Stimulated activated naive B cell treated with anti-CD40 and anti-IgM and Interleukin-4, amounts not matched to agents 10 μg/mL and 1 μg/mL and 100 μg/mL, for 72 hours (primary cell): ENCODE measurements at regions not wholly inside any gene's neighbourhood (a gene's known extent, or its start where the extent isn't known, plus 50 kb on each side); places are given as distances from the start of the nearest gene placed in this dataset.

Experiments used
- ATAC-seq, 2 donors: fragments of 150-1000 bp; cut with Tn5 transposase; replicated peaks; 2 replicates each; pipeline ENCODE4 v1.10.0; 2021; ENCODE audit warnings: moderate library complexity in 1 of 2
- DNase-seq: peaks from one replicate; pipeline ENCODE4 v3.0.0; 2021
- H3K27ac Mint-ChIP-seq: one replicate; pipeline ENCODE4 v1.8.0; 2022; ENCODE audit warnings: mild to moderate bottlenecking, mixed read lengths
- H3K27me3 Mint-ChIP-seq, 2 donors: one replicate each; pipeline ENCODE4 v1.8.0; 2022; ENCODE audit warnings: mixed read lengths in 2 of 2
- H3K36me3 Mint-ChIP-seq, 2 donors: one replicate each; pipeline ENCODE4 v1.8.0; 2022; ENCODE audit warnings: mixed read lengths in 2 of 2, mild to moderate bottlenecking in 1 of 2
- H3K4me1 Mint-ChIP-seq, 2 donors: one replicate each; pipeline ENCODE4 v1.8.0; 2022; ENCODE audit warnings: mixed read lengths in 2 of 2, mild to moderate bottlenecking in 1 of 2
- H3K4me3 Mint-ChIP-seq, 2 donors: one replicate each; pipeline ENCODE4 v1.8.0; 2022; ENCODE audit warnings: mild to moderate bottlenecking in 2 of 2, mixed read lengths in 2 of 2, moderate library complexity in 1 of 2
- H3K9me3 Mint-ChIP-seq, 2 donors: one replicate each; pipeline ENCODE4 v1.8.0; 2022; ENCODE audit warnings: mixed read lengths in 2 of 2, mild to moderate bottlenecking in 1 of 2

DNA sequence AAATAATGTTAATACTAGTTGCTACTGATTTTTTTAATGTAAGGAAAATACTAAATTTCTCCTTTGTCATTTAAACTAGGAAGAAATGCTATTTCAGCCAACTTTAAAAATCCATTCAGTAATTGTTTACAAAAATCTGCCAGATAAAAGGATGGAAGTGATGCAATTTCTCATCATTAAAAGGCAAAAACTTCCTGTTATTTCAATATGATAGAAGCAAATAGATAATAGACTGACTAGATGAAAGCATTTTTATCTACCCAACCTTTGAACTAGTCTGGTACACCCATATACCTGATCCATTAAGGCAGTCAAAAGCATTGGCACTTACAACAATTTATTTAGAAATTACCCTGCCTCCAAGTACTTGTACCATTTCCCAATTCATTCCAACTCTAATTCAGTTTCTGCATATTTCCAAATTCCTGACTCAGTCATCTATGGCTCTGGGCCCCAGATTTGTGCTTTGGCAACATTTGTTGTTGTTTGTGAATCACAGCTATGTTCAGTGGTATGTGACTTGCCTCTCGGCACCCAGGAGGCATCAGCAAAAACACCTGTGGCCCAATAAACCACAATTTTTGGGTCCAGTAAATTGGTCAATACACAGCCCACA, 482.6 kb upstream of the SEMA3A start:
- Mint-ChIP-seq H3K27ac (no peak overlapping the region), H3K27me3 (no peaks in the 10 kb centered on the region), H3K9me3 (no peaks in the 10 kb centered on the region), H3K36me3 (no peaks in the 10 kb centered on the region), H3K4me1 (no peaks in the 10 kb centered on the region), H3K4me3 (no peak overlapping the region)
- ATAC-seq (no peak), DNase-seq (no peak)

DNA sequence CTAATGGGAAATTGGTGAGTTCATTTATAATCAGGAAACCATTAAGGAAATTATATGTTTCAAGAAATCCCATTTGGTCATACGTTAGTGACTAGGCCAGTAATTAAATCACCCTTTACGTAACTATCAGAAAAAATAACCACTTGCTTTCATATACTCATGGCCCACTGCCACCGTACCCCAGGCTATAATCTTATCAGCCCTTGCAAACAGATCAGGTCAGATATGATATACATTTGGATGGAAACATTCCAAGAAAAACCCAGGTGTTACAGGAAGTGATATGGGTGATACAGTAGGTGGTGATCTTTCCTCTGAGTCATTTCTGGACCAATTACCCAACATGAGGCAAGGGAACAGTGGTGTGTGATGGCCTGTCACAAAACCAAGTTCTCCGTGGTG, 481.0 kb upstream of the SEMA3A start:
- Mint-ChIP-seq H3K36me3 (no peaks in the 10 kb centered on the region), H3K4me1 (no peaks in the 10 kb centered on the region), H3K9me3 (no peaks in the 10 kb centered on the region), H3K27me3 (no peaks in the 10 kb centered on the region), H3K27ac (no peak overlapping the region), H3K4me3 (no peak overlapping the region)
- DNase-seq = no peak
- no peak for ATAC-seq

DNA sequence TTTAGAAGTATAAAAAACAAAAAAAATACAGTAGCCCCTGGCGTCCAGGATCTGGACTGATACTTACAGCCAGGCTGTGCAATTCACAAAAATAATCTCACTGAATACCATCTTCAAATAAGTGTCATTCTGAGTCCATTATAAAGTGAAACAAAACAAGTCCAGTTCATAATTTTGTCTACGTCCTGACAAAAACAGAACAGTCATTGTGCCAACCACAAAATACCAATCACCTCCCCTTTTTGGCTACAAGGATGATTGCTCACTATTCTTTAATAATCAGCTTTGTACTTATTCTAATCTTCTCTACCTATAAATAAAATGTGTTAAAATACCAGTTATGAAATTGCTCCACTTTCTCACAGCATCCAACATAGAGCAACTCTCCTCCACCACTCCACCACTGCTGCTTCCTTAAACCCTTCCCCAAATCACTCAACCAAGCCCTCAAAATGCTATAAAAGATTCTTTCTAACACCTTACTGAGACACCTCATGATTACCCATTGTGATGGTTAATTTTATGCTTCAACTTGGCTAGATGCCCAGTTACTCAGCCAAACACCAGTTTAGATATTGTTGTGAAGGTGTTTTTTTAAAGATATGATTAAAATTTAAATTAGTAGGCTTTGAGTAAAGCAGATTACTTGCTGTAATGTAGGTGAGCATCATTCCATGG, 479.8 kb upstream of the SEMA3A start:
- DNase-seq = no peak

GRCh38 chr7:84669177-84669732, 474.7 kb upstream of the SEMA3A start:
- H3K4me3 Mint-ChIP-seq = no peak overlapping the region
- no peaks in the 10 kb centered on the region for H3K9me3 Mint-ChIP-seq
- H3K27me3 Mint-ChIP-seq = no peaks in the 10 kb centered on the region
- ATAC-seq = no peak
- DNase-seq = no peak
- H3K4me1 Mint-ChIP-seq = no peaks in the 10 kb centered on the region
- no peaks in the 10 kb centered on the region for H3K36me3 Mint-ChIP-seq
- H3K27ac Mint-ChIP-seq = no peak overlapping the region

More for the DNA sequence above, 479.8 kb upstream of the SEMA3A start:
- Mint-ChIP-seq H3K4me1 (no peaks in the 10 kb centered on the region), H3K4me3 (no peak overlapping the region), H3K27ac (no peak overlapping the region), H3K9me3 (no peaks in the 10 kb centered on the region), H3K27me3 (no peaks in the 10 kb centered on the region), H3K36me3 (no peaks in the 10 kb centered on the region)
- no peak for ATAC-seq

GRCh38 chr7:84668116-84668515, 473.5 kb upstream of the SEMA3A start:
- Mint-ChIP-seq H3K36me3 (no peaks in the 10 kb centered on the region), H3K27ac (no peak overlapping the region), H3K27me3 (no peaks in the 10 kb centered on the region), H3K4me3 (no peak overlapping the region), H3K4me1 (no peaks in the 10 kb centered on the region), H3K9me3 (no peaks in the 10 kb centered on the region)
- no peak for ATAC-seq
- DNase-seq = no peak

DNA sequence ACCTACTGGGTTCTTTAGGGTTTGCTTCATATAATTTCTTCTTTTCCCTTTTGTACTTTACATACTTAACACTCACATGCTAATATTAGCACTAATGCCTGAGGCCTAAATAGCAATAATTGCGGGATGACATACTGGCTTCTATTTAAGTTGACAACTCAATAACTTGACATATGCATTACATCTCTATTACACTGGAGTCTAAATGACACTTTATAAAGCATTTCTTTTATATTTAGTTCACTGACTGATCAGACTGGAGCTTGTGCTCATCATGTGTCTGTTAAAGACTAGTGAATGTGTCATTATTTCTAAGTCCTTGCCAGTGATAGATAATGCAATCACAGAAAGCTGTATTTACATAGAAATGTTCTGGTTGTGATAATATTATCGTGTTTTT, 472.1 kb upstream of the SEMA3A start:
- no peaks in the 10 kb centered on the region for H3K4me1 Mint-ChIP-seq
- ATAC-seq (no peak), DNase-seq (no peak)
- no peak overlapping the region for H3K4me3 Mint-ChIP-seq
- H3K9me3 Mint-ChIP-seq = no peaks in the 10 kb centered on the region
- H3K27ac Mint-ChIP-seq = no peak overlapping the region
- no peaks in the 10 kb centered on the region for H3K27me3 Mint-ChIP-seq
- H3K36me3 Mint-ChIP-seq = no peaks in the 10 kb centered on the region

GRCh38 chr7:84665339-84665738, 470.8 kb upstream of the SEMA3A start:
- no peak for ATAC-seq
- Mint-ChIP-seq H3K27ac (no peak overlapping the region), H3K9me3 (no peaks in the 10 kb centered on the region), H3K36me3 (no peaks in the 10 kb centered on the region), H3K4me3 (no peak overlapping the region), H3K4me1 (no peaks in the 10 kb centered on the region), H3K27me3 (no peaks in the 10 kb centered on the region)
- DNase-seq = no peak

- H3K27ac Mint-ChIP-seq = no peak overlapping the region
- H3K4me1 Mint-ChIP-seq = no peaks in the 10 kb centered on the region
- no peaks in the 10 kb centered on the region for H3K27me3 Mint-ChIP-seq
- no peak overlapping the region for H3K4me3 Mint-ChIP-seq
- DNase-seq = no peak
- H3K36me3 Mint-ChIP-seq = no peaks in the 10 kb centered on the region
- no peaks in the 10 kb centered on the region for H3K9me3 Mint-ChIP-seq
- no peak for ATAC-seq
These were observed 470.0 kb upstream of the SEMA3A start for GRCh38 chr7:84664626-84665025.

- Mint-ChIP-seq H3K27me3 (no peaks in the 10 kb centered on the region), H3K27ac (no peak overlapping the region), H3K36me3 (no peaks in the 10 kb centered on the region), H3K4me3 (no peak overlapping the region), H3K9me3 (no peaks in the 10 kb centered on the region), H3K4me1 (no peaks in the 10 kb centered on the region)
- ATAC-seq (no peak), DNase-seq (no peak)
These were observed 468.6 kb upstream of the SEMA3A start for GRCh38 chr7:84663224-84663623.

- H3K9me3 Mint-ChIP-seq = no peaks in the 10 kb centered on the region
These were observed 463.7 kb upstream of the SEMA3A start for GRCh38 chr7:84658286-84658685.

GRCh38 chr7:84654273-84654672, 459.7 kb upstream of the SEMA3A start:
- Mint-ChIP-seq H3K4me3 (no peak overlapping the region), H3K36me3 (no peaks in the 10 kb centered on the region), H3K4me1 (no peaks in the 10 kb centered on the region), H3K27ac (no peak overlapping the region), H3K9me3 (no peaks in the 10 kb centered on the region), H3K27me3 (no peaks in the 10 kb centered on the region)
- DNase-seq (no peak), ATAC-seq (no peak)

More at GRCh38 chr7:84658286-84658685, 463.7 kb upstream of the SEMA3A start:
- Mint-ChIP-seq H3K4me1 (no peaks in the 10 kb centered on the region), H3K4me3 (no peak overlapping the region), H3K27me3 (no peaks in the 10 kb centered on the region), H3K36me3 (no peaks in the 10 kb centered on the region), H3K27ac (no peak overlapping the region)
- ATAC-seq = no peak
- no peak for DNase-seq

DNA sequence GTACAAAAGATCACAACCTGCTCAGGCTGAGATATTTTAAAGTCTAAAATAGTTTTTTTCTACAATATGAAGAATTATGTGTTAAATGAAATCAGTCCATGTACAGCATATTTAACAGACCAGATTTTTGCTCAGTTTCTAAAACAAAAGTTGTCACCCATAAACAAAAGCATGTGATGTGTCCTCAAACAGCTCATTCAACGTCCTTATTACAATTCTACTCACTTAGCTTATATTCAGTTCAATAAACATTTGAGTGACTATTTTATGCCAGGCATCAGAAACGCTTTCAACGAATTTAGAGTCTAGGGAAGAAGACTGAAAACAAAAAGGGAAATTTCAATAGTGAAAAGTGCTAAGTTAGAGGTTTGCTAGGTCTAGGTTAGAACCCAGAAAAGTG, 457.3 kb upstream of the SEMA3A start:
- Mint-ChIP-seq H3K4me1 (no peaks in the 10 kb centered on the region), H3K4me3 (no peak overlapping the region), H3K9me3 (no peaks in the 10 kb centered on the region), H3K36me3 (no peaks in the 10 kb centered on the region), H3K27ac (no peak overlapping the region), H3K27me3 (no peaks in the 10 kb centered on the region)
- no peak for ATAC-seq
- no peak for DNase-seq

DNA sequence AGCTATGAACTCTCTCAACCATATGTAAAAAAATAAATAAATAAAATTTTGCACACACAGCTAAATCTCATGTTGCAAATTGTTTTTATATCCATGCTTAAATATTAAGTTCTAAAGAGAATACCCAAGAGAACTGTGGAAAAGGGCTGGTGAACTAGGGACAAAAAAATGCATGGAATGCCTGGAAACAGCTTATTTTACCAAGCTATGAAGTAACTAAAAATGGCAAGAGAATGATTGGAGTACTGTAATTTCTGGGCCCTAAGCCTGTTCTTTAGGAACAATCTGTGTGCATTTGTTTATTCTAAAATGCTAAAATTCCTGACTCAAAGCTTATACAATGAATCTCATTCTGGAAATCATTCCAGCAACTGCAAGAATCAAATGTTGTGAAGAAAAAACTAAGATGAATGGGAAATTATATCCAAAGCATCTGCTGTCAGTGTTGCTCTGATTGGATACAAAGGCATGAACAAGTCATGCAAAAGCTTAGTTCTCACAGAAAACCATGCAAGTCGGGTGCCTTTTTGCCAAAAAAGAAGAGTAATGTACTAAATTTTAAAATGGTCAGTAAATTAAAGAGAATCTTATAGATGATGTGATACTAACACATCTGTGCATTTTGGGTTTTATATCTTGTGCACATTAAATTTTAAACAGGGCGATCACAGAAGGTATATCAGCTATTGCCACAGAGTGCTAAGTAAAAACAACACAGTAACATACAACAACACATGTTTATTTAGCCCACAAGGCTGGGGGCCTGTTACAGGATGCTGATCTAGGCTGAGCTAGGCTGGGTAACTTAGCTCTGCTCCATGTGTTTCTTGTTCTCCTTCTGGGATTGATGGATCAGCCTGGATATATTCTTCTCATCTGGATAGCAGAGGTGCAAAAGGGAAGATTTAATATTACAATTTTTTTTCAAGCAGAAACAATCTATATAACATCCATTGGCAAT, 453.5 kb upstream of the SEMA3A start:
- no peak overlapping the region for H3K4me3 Mint-ChIP-seq
- H3K4me1 Mint-ChIP-seq = no peaks in the 10 kb centered on the region
- DNase-seq (no peak), ATAC-seq (no peak)
- H3K27me3 Mint-ChIP-seq = no peaks in the 10 kb centered on the region
- H3K27ac Mint-ChIP-seq = no peak overlapping the region
- no peaks in the 10 kb centered on the region for H3K9me3 Mint-ChIP-seq
- H3K36me3 Mint-ChIP-seq = no peaks in the 10 kb centered on the region

GRCh38 chr7:84642611-84643010, 448.0 kb upstream of the SEMA3A start:
- ATAC-seq (no peak), DNase-seq (no peak)
- H3K27ac Mint-ChIP-seq = no peak overlapping the region
- no peaks in the 10 kb centered on the region for H3K36me3 Mint-ChIP-seq
- no peaks in the 10 kb centered on the region for H3K4me1 Mint-ChIP-seq
- no peak overlapping the region for H3K4me3 Mint-ChIP-seq
- H3K9me3 Mint-ChIP-seq = no peaks in the 10 kb centered on the region
- H3K27me3 Mint-ChIP-seq = no peaks in the 10 kb centered on the region
